ENCODE measurements at regions not wholly inside any gene's neighbourhood (a gene's known extent, or its start where the extent isn't known, plus 50 kb on each side); places are given as distances from the start of the nearest gene placed in this dataset.
"Not testable (repeated sequence)": the region's sequence is repeated elsewhere in the genome, so short reads cannot be mapped to it uniquely, and the experiment has no call there.

- no peak for DNase-seq
Measured at GRCh38 chr4:26181616-26182015, 139.2 kb upstream of the RBPJ start.

GRCh38 chr4:26183017-26183416 is 137.8 kb upstream of the RBPJ start:
- no peak for DNase-seq

- no peak for DNase-seq
Measured at GRCh38 chr4:26185436-26185835, 135.4 kb upstream of the RBPJ start.

- no peak for DNase-seq
Measured at GRCh38 chr4:26191353-26191752, 129.5 kb upstream of the RBPJ start.

- DNase-seq: no peak
Measured at GRCh38 chr4:26192899-26193869, 127.6 kb upstream of the RBPJ start.

- DNase-seq: no peak
Measured at GRCh38 chr4:26194764-26195163, 126.0 kb upstream of the RBPJ start.

- DNase-seq: no peak
Measured at GRCh38 chr4:26196567-26196966, 124.2 kb upstream of the RBPJ start.

- DNase-seq: no peak
Measured at GRCh38 chr4:26197018-26197779, 123.6 kb upstream of the RBPJ start.

GRCh38 chr4:26198931-26199330 is 121.9 kb upstream of the RBPJ start:
- DNase-seq: not testable (repeated sequence)

GRCh38 chr4:26199596-26199995 is 121.2 kb upstream of the RBPJ start:
- DNase-seq: no peak

- no peak for DNase-seq
Measured at GRCh38 chr4:26201120-26201519, 119.7 kb upstream of the RBPJ start.

- DNase-seq: no peak
Measured at GRCh38 chr4:26204249-26204825, 116.5 kb upstream of the RBPJ start.

- no peak for DNase-seq
Measured at GRCh38 chr4:26204911-26205370, 115.9 kb upstream of the RBPJ start.

GRCh38 chr4:26206339-26206738 is 114.5 kb upstream of the RBPJ start:
- no peak for DNase-seq

GRCh38 chr4:26206999-26207398 is 113.8 kb upstream of the RBPJ start:
- no peak for DNase-seq

GRCh38 chr4:26207631-26208030 is 113.2 kb upstream of the RBPJ start:
- DNase-seq: no peak

GRCh38 chr4:26208237-26208994 is 112.4 kb upstream of the RBPJ start:
- DNase-seq: no peak

- not testable (repeated sequence) for DNase-seq
Measured at GRCh38 chr4:26209378-26209777, 111.4 kb upstream of the RBPJ start.

- DNase-seq: no peak
Measured at GRCh38 chr4:26212528-26212927, 108.3 kb upstream of the RBPJ start.

GRCh38 chr4:26213317-26213716 is 107.5 kb upstream of the RBPJ start:
- no peak for DNase-seq

GRCh38 chr4:26214994-26215393 is 105.8 kb upstream of the RBPJ start:
- no peak for DNase-seq

GRCh38 chr4:26215725-26216124 is 105.1 kb upstream of the RBPJ start:
- no peak for DNase-seq

GRCh38 chr4:26217481-26217880 is 103.3 kb upstream of the RBPJ start:
- no peak for DNase-seq
